HG03457 (cell line): ENCODE measurements at regions not wholly inside any gene's neighbourhood (a gene's known extent, or its start where the extent isn't known, plus 50 kb on each side); places are given as distances from the start of the nearest gene placed in this dataset.

ENCODE experiments used
- ATAC-seq: cut with Tn5 transposase; IDR thresholded peaks from one replicate; pipeline ENCODE4 v1.9.1; 2021; ENCODE audit warnings: moderate number of reproducible peaks; ENCODE audit not compliant: unreplicated experiment

- ATAC-seq: no peak
Observed at GRCh38 chr21:27447843-27448242, 481.0 kb upstream of the ADAMTS5 start.

GRCh38 chr21:27429710-27430341 lies 462.9 kb upstream of the ADAMTS5 start:
- ATAC-seq: no peak

GRCh38 chr21:27426196-27426595 lies 459.3 kb upstream of the ADAMTS5 start:
- no peak for ATAC-seq

GRCh38 chr21:27425574-27425973 lies 458.7 kb upstream of the ADAMTS5 start:
- ATAC-seq: no peak

GRCh38 chr21:27425172-27425571 lies 458.3 kb upstream of the ADAMTS5 start:
- ATAC-seq: no peak

GRCh38 chr21:27424601-27425000 lies 457.7 kb upstream of the ADAMTS5 start:
- no peak for ATAC-seq

- no peak for ATAC-seq
Observed at GRCh38 chr21:27423906-27424595, 457.2 kb upstream of the ADAMTS5 start.

- ATAC-seq: no peak
Observed at GRCh38 chr21:27423038-27423437, 456.1 kb upstream of the ADAMTS5 start.

GRCh38 chr21:27422435-27422834 lies 455.5 kb upstream of the ADAMTS5 start:
- ATAC-seq: no peak

- no peak for ATAC-seq
Observed at GRCh38 chr21:27421654-27422053, 454.8 kb upstream of the ADAMTS5 start.

- ATAC-seq: no peak
Observed at GRCh38 chr21:27419153-27419552, 452.3 kb upstream of the ADAMTS5 start.

- no peak for ATAC-seq
Observed at GRCh38 chr21:27418346-27418745, 451.5 kb upstream of the ADAMTS5 start.

- ATAC-seq: no peak
Observed at GRCh38 chr21:27412530-27412929, 445.6 kb upstream of the ADAMTS5 start.

GRCh38 chr21:27408826-27409225 lies 441.9 kb upstream of the ADAMTS5 start:
- ATAC-seq: no peak

GRCh38 chr21:27407271-27407670 lies 440.4 kb upstream of the ADAMTS5 start:
- ATAC-seq: no peak

- no peak for ATAC-seq
Observed at GRCh38 chr21:27406300-27407009, 439.6 kb upstream of the ADAMTS5 start.

- ATAC-seq: no peak
Observed at GRCh38 chr21:27403011-27403410, 436.1 kb upstream of the ADAMTS5 start.

- no peak for ATAC-seq
Observed at GRCh38 chr21:27400045-27400444, 433.2 kb upstream of the ADAMTS5 start.

GRCh38 chr21:27397578-27397977 lies 430.7 kb upstream of the ADAMTS5 start:
- ATAC-seq: no peak

- no peak for ATAC-seq
Observed at GRCh38 chr21:27393726-27394125, 426.8 kb upstream of the ADAMTS5 start.

- no peak for ATAC-seq
Observed at GRCh38 chr21:27391990-27392389, 425.1 kb upstream of the ADAMTS5 start.

GRCh38 chr21:27390384-27390783 lies 423.5 kb upstream of the ADAMTS5 start:
- no peak for ATAC-seq
